HFFc6 (cell line): ENCODE measurements at regions not wholly inside any gene's neighbourhood (a gene's known extent, or its start where the extent isn't known, plus 50 kb on each side); places are given as distances from the start of the nearest gene placed in this dataset.
"Not testable (repeated sequence)": the region's sequence is repeated elsewhere in the genome, so short reads cannot be mapped to it uniquely, and the experiment has no call there.

Source experiments
- DNase-seq: peaks from one replicate; pipeline ENCODE4 v3.0.0-alpha.2; 2018
- H3K27ac Mint-ChIP-seq: 2 replicates; pipeline ENCODE4 v1.8.0; 2020; ENCODE audit warnings: mild to moderate bottlenecking, mixed read lengths
- H3K27me3 Mint-ChIP-seq: 2 replicates; pipeline ENCODE4 v1.8.0; 2021; ENCODE audit warnings: mild to moderate bottlenecking, moderate library complexity, mixed read lengths; ENCODE audit not compliant: insufficient read depth
- H3K36me3 Mint-ChIP-seq: 2 replicates; pipeline ENCODE4 v1.8.0; 2021; ENCODE audit warnings: low read depth, mixed read lengths
- H3K4me1 Mint-ChIP-seq: 2 replicates; pipeline ENCODE4 v1.8.0; 2020; ENCODE audit warnings: low read depth, mixed read lengths
- H3K4me3 Mint-ChIP-seq: 2 replicates; pipeline ENCODE4 v1.8.0; 2020; ENCODE audit warnings: mild to moderate bottlenecking, moderate library complexity, mixed read lengths
- H3K9me3 Mint-ChIP-seq: 2 replicates; pipeline ENCODE4 v1.8.0; 2020; ENCODE audit warnings: mild to moderate bottlenecking, mixed read lengths
- CTCF ChIP-seq: fragments of 200-600 bp; sonication (generic); IDR thresholded peaks from 2 replicates; pipeline ENCODE4 v1.5.0; 2021; ENCODE audit warnings: antibody characterized with exemption, mild to moderate bottlenecking

DNA sequence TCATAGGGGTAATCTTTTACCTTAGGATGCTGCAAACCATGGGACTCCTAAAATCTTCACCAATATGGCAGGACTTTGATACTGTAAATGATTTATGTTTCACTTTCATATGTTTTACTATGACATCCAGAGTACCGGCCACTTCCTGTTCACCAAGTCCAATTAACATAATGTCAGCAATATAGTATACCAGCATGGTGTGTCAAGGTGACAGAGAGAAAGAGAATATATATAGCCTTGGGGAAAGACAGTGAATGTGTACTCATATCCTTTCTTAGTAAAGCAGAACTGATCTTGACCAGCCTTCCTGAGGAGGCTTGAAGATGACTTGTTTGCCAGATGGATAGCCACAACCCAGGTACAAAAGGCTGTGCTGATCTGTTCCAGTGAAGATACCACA lies 127.9 kb downstream of the NRN1 start:
- TF ChIP-seq CTCF: no peak
- H3K9me3 Mint-ChIP-seq: no peaks in the 10 kb centered on the region
- H3K36me3 Mint-ChIP-seq: no peaks in the 10 kb centered on the region
- H3K4me3 Mint-ChIP-seq: no peak overlapping the region
- H3K27me3 Mint-ChIP-seq: no peaks in the 10 kb centered on the region
- DNase-seq: no peak
- H3K27ac Mint-ChIP-seq: no peak overlapping the region
- H3K4me1 Mint-ChIP-seq: no peaks in the 10 kb centered on the region

DNA sequence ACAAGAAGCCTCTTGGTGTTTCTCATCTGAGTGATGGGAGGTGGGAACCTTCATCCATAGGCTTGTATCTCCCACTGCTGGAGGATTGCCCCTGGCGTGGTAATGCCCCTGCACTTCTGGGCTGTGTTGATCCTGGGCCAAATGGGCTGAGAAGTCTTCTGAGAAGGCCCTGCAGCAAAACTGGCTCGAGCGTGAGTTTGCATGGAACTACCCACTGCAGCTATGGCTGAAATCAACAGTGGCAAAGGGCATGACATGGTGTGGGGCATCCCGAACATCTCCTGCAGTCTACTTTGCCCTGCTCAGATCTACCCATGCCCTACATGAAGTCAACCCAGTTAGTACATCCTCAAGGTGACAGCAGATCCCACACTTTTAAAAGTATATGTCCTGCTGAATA lies 130.6 kb downstream of the NRN1 start:
- Mint-ChIP-seq H3K36me3 (no peaks in the 10 kb centered on the region), H3K27ac (no peak overlapping the region), H3K4me3 (no peak overlapping the region), H3K27me3 (no peaks in the 10 kb centered on the region), H3K9me3 (no peaks in the 10 kb centered on the region), H3K4me1 (no peaks in the 10 kb centered on the region)
- no peak for TF ChIP-seq CTCF
- no peak for DNase-seq

GRCh38 chr6:5873976-5874375 lies 132.7 kb downstream of the NRN1 start:
- H3K9me3 Mint-ChIP-seq, DNase-seq, H3K36me3 Mint-ChIP-seq, H3K27me3 Mint-ChIP-seq, H3K4me1 Mint-ChIP-seq, H3K4me3 Mint-ChIP-seq, H3K27ac Mint-ChIP-seq: not testable (repeated sequence)

DNA sequence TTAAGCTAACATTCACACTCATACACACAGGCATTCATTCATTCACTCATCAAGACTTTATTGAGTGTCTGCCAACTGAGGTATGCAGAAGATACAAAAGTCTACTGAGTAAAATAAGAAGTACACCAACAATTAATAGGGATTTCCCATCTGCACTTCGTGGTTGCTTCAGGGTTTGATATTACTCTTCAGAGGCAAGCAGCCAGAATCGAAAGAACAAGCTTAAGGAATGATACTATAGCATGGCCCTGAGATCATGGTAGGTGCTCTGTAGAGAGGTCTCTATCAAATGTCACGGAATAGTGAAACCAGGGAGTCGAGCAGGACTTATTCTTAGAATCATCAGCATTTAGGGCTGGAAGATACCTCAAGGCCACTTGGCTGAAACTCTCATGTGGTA lies 135.4 kb downstream of the NRN1 start:
- Mint-ChIP-seq H3K27me3 (no peaks in the 10 kb centered on the region), H3K36me3 (no peaks in the 10 kb centered on the region), H3K4me1 (peaks cover 9% of the 10 kb centered on the region), H3K4me3 (no peak overlapping the region), H3K27ac (no peak overlapping the region), H3K9me3 (peaks cover 4% of the 10 kb centered on the region; the same call in 1 of the 2 replicates)
- DNase-seq: no peak
- TF ChIP-seq CTCF: no peak

- no peak overlapping the region for H3K4me3 Mint-ChIP-seq
- H3K9me3 Mint-ChIP-seq: peaks cover 4% of the 10 kb centered on the region; the same call in 1 of the 2 replicates
- no peak for TF ChIP-seq CTCF
- H3K36me3 Mint-ChIP-seq: no peaks in the 10 kb centered on the region
- H3K4me1 Mint-ChIP-seq: peaks cover 18% of the 10 kb centered on the region
- H3K27ac Mint-ChIP-seq: no peak overlapping the region
- no peak for DNase-seq
- no peaks in the 10 kb centered on the region for H3K27me3 Mint-ChIP-seq
Observed at GRCh38 chr6:5869676-5870075, 137.0 kb downstream of the NRN1 start.

- Mint-ChIP-seq H3K27ac (no peak overlapping the region), H3K27me3 (peaks cover under 1% of the 10 kb centered on the region; the same call in 1 of the 2 replicates), H3K4me1 (peaks cover 18% of the 10 kb centered on the region), H3K36me3 (no peaks in the 10 kb centered on the region), H3K4me3 (no peak overlapping the region), H3K9me3 (peaks cover 4% of the 10 kb centered on the region; the same call in 1 of the 2 replicates)
- no peak for DNase-seq
- TF ChIP-seq CTCF: no peak
Observed at GRCh38 chr6:5869261-5869660, 137.5 kb downstream of the NRN1 start.
